Karpas-422 (cell line): ENCODE measurements at regions not wholly inside any gene's neighbourhood (a gene's known extent, or its start where the extent isn't known, plus 50 kb on each side); places are given as distances from the start of the nearest gene placed in this dataset.
"Not testable (repeated sequence)": the region's sequence is repeated elsewhere in the genome, so short reads cannot be mapped to it uniquely, and the experiment has no call there.

Experiments
- DNase-seq: peaks from one replicate; pipeline ENCODE4 v3.0.0-alpha.2; 2015
- H2AFZ ChIP-seq: fragments of 200-600 bp; sonication (generic); 2 replicates; pipeline ENCODE4 v1.6.1; 2014; ENCODE audit warnings: antibody characterized with exemption, low read length, mixed read lengths
- H3K27ac ChIP-seq: fragments of 200-600 bp; sonication (generic); 2 replicates; pipeline ENCODE4 v1.5.1; 2014; ENCODE audit warnings: mild to moderate bottlenecking, low read length, moderate library complexity
- H3K27me3 ChIP-seq: fragments of 200-600 bp; sonication (generic); 2 replicates; pipeline ENCODE4 v1.6.1; 2014; ENCODE audit warnings: low read length, mixed read lengths
- H3K36me3 ChIP-seq: fragments of 200-600 bp; sonication (generic); 2 replicates; pipeline ENCODE4 v1.6.1; 2014; ENCODE audit warnings: low read length, mixed read lengths; ENCODE audit not compliant: insufficient read depth
- H3K4me1 ChIP-seq: fragments of 200-600 bp; sonication (generic); 2 replicates; pipeline ENCODE4 v1.6.1; 2014; ENCODE audit warnings: mild to moderate bottlenecking, low read length, mixed read lengths
- H3K4me2 ChIP-seq: fragments of 200-600 bp; sonication (generic); 2 replicates; pipeline ENCODE4 v1.6.1; 2014; ENCODE audit warnings: low read length, low read depth, mild to moderate bottlenecking; ENCODE audit not compliant: poor library complexity, severe bottlenecking
- H3K4me3 ChIP-seq: fragments of 200-600 bp; sonication (generic); 2 replicates; pipeline ENCODE4 v1.5.1; 2014; ENCODE audit warnings: mild to moderate bottlenecking, antibody characterized with exemption, low read length, mixed read lengths
- H3K79me2 ChIP-seq: fragments of 200-600 bp; sonication (generic); 2 replicates; pipeline ENCODE4 v1.6.1; 2014; ENCODE audit warnings: mild to moderate bottlenecking, low read length, mixed read lengths
- H3K9ac ChIP-seq: fragments of 200-600 bp; sonication (generic); 2 replicates; pipeline ENCODE4 v1.6.0; 2014; ENCODE audit warnings: low read length
- H3K9me2 ChIP-seq: fragments of 200-600 bp; sonication (generic), shearing (Covaris generic); replicated peaks from 2 replicates; pipeline ENCODE4 v1.6.0; 2014; ENCODE audit warnings: mild to moderate bottlenecking, low read length, moderate library complexity; ENCODE audit not compliant: insufficient read depth
- H3K9me3 ChIP-seq: fragments of 300-700, 200-600 bp; sonication (generic); 2 replicates; pipeline ENCODE4 v1.6.1; 2014; ENCODE audit warnings: low read length, mixed read lengths
- H4K20me1 ChIP-seq: fragments of 200-600 bp; sonication (generic); 2 replicates; pipeline ENCODE4 v1.6.1; 2014; ENCODE audit warnings: mild to moderate bottlenecking, antibody characterized with exemption, low read length, low read depth; ENCODE audit not compliant: insufficient read depth

- Histone ChIP-seq H3K36me3 (no peaks in the 10 kb centered on the region), H3K27ac (no peak overlapping the region), H3K27me3 (no peaks in the 10 kb centered on the region), H3K4me2 (no peak overlapping the region), H2AFZ (no peak overlapping the region), H3K4me1 (no peaks in the 10 kb centered on the region), H3K4me3 (no peak overlapping the region), H3K79me2 (no peaks in the 10 kb centered on the region), H4K20me1 (no peaks in the 10 kb centered on the region), H3K9me2 (no peaks in the 10 kb centered on the region), H3K9me3 (peaks cover 39% of the 10 kb centered on the region), H3K9ac (no peak overlapping the region)
- DNase-seq, result no peak
Observed at GRCh38 chr21:20186186-20186585, 812.0 kb upstream of the NCAM2 start.

GRCh38 chr21:20187028-20187427 is 811.2 kb upstream of the NCAM2 start:
- Histone ChIP-seq H3K4me2 (no peak overlapping the region), H3K4me3 (no peak overlapping the region)
- no peak for DNase-seq

GRCh38 chr21:20201323-20201722 is 796.9 kb upstream of the NCAM2 start:
- H3K9me2 ChIP-seq, H3K36me3 ChIP-seq, H3K27me3 ChIP-seq, H3K4me1 ChIP-seq, DNase-seq, H3K9ac ChIP-seq, H4K20me1 ChIP-seq, H3K27ac ChIP-seq, H3K79me2 ChIP-seq, H3K4me3 ChIP-seq, H2AFZ ChIP-seq, H3K4me2 ChIP-seq: not testable (repeated sequence)
- peaks cover 32% of the 10 kb centered on the region for H3K9me3 ChIP-seq

More at GRCh38 chr21:20187028-20187427, 811.2 kb upstream of the NCAM2 start:
- Histone ChIP-seq H4K20me1 (no peaks in the 10 kb centered on the region), H3K9me2 (no peaks in the 10 kb centered on the region), H3K27me3 (no peaks in the 10 kb centered on the region), H3K9me3 (peaks cover 36% of the 10 kb centered on the region), H2AFZ (no peak overlapping the region), H3K36me3 (no peaks in the 10 kb centered on the region), H3K27ac (no peak overlapping the region), H3K79me2 (no peaks in the 10 kb centered on the region), H3K4me1 (no peaks in the 10 kb centered on the region), H3K9ac (no peak overlapping the region)

GRCh38 chr21:20207335-20207734 is 790.9 kb upstream of the NCAM2 start:
- no peak for DNase-seq
- no peak overlapping the region for H3K4me2 ChIP-seq
- no peak overlapping the region for H3K9ac ChIP-seq
- H3K79me2 ChIP-seq, result no peaks in the 10 kb centered on the region
- H3K4me1 ChIP-seq, result no peaks in the 10 kb centered on the region
- H3K9me2 ChIP-seq, result no peaks in the 10 kb centered on the region
- no peak overlapping the region for H3K4me3 ChIP-seq
- peaks cover 42% of the 10 kb centered on the region for H3K9me3 ChIP-seq
- H4K20me1 ChIP-seq, result no peaks in the 10 kb centered on the region
- no peaks in the 10 kb centered on the region for H3K27me3 ChIP-seq
- no peak overlapping the region for H3K27ac ChIP-seq
- no peak overlapping the region for H2AFZ ChIP-seq
- H3K36me3 ChIP-seq, result no peaks in the 10 kb centered on the region

GRCh38 chr21:20215959-20216358 is 782.2 kb upstream of the NCAM2 start:
- Histone ChIP-seq H3K36me3 (no peaks in the 10 kb centered on the region), H2AFZ (no peak overlapping the region), H3K4me3 (no peak overlapping the region), H3K79me2 (no peaks in the 10 kb centered on the region), H3K4me2 (no peak overlapping the region), H4K20me1 (no peaks in the 10 kb centered on the region), H3K27ac (no peak overlapping the region), H3K9me2 (no peaks in the 10 kb centered on the region), H3K27me3 (no peaks in the 10 kb centered on the region), H3K4me1 (no peaks in the 10 kb centered on the region), H3K9me3 (peaks cover 45% of the 10 kb centered on the region), H3K9ac (no peak overlapping the region)
- DNase-seq, result no peak

- Histone ChIP-seq H3K9ac (no peak overlapping the region), H3K27ac (no peak overlapping the region), H3K9me3 (peaks cover 36% of the 10 kb centered on the region), H3K4me1 (no peaks in the 10 kb centered on the region), H4K20me1 (no peaks in the 10 kb centered on the region), H2AFZ (no peak overlapping the region), H3K4me3 (no peak overlapping the region), H3K36me3 (no peaks in the 10 kb centered on the region), H3K9me2 (no peaks in the 10 kb centered on the region), H3K4me2 (no peak overlapping the region), H3K79me2 (no peaks in the 10 kb centered on the region), H3K27me3 (no peaks in the 10 kb centered on the region)
- no peak for DNase-seq
Observed at GRCh38 chr21:20220586-20220985, 777.6 kb upstream of the NCAM2 start.

- peaks cover 32% of the 10 kb centered on the region for H3K9me3 ChIP-seq
- H3K4me2 ChIP-seq, H3K27ac ChIP-seq, DNase-seq, H4K20me1 ChIP-seq, H3K9ac ChIP-seq, H3K79me2 ChIP-seq, H3K27me3 ChIP-seq, H3K4me1 ChIP-seq, H3K4me3 ChIP-seq, H2AFZ ChIP-seq, H3K9me2 ChIP-seq, H3K36me3 ChIP-seq: not testable (repeated sequence)
Observed at GRCh38 chr21:20221981-20222380, 776.2 kb upstream of the NCAM2 start.

GRCh38 chr21:20236649-20237048 is 761.6 kb upstream of the NCAM2 start:
- DNase-seq, H2AFZ ChIP-seq, H3K9ac ChIP-seq, H3K27ac ChIP-seq, H3K9me2 ChIP-seq, H3K4me3 ChIP-seq, H3K27me3 ChIP-seq, H3K79me2 ChIP-seq, H3K4me1 ChIP-seq, H3K36me3 ChIP-seq, H3K4me2 ChIP-seq, H4K20me1 ChIP-seq: not testable (repeated sequence)
- H3K9me3 ChIP-seq, result peaks cover 23% of the 10 kb centered on the region

GRCh38 chr21:20249401-20249800 is 748.8 kb upstream of the NCAM2 start:
- Histone ChIP-seq H3K4me3 (no peak overlapping the region), H3K9me2 (no peaks in the 10 kb centered on the region), H3K9me3 (peaks cover 36% of the 10 kb centered on the region), H4K20me1 (no peaks in the 10 kb centered on the region), H3K9ac (no peak overlapping the region), H3K79me2 (no peaks in the 10 kb centered on the region), H3K36me3 (no peaks in the 10 kb centered on the region), H3K27me3 (no peaks in the 10 kb centered on the region), H3K27ac (no peak overlapping the region), H3K4me1 (no peaks in the 10 kb centered on the region), H3K4me2 (no peak overlapping the region), H2AFZ (no peak overlapping the region)
- no peak for DNase-seq
